Stimulated activated memory B cell treated with anti-CD40 and anti-IgM and Interleukin-4, amounts not matched to agents 10 μg/mL and 1 μg/mL and 100 μg/mL, for 72 hours (primary cell): ENCODE measurements at regions not wholly inside any gene's neighbourhood (a gene's known extent, or its start where the extent isn't known, plus 50 kb on each side); places are given as distances from the start of the nearest gene placed in this dataset.

Experiments used
- ATAC-seq: fragments of 150-1000 bp; cut with Tn5 transposase; 2 replicates; pipeline ENCODE4 v1.10.0; 2021
- H3K27ac Mint-ChIP-seq: one replicate; pipeline ENCODE4 v1.8.0; 2022; ENCODE audit warnings: mild to moderate bottlenecking, mixed read lengths
- H3K27me3 Mint-ChIP-seq: one replicate; pipeline ENCODE4 v1.8.0; 2022; ENCODE audit warnings: mixed read lengths
- H3K36me3 Mint-ChIP-seq: one replicate; pipeline ENCODE4 v1.8.0; 2022; ENCODE audit warnings: mixed read lengths
- H3K4me1 Mint-ChIP-seq: one replicate; pipeline ENCODE4 v1.8.0; 2022; ENCODE audit warnings: mixed read lengths
- H3K4me3 Mint-ChIP-seq: one replicate; pipeline ENCODE4 v1.8.0; 2022; ENCODE audit warnings: mild to moderate bottlenecking, moderate library complexity, mixed read lengths
- H3K9me3 Mint-ChIP-seq: one replicate; pipeline ENCODE4 v1.8.0; 2022; ENCODE audit warnings: mixed read lengths

DNA sequence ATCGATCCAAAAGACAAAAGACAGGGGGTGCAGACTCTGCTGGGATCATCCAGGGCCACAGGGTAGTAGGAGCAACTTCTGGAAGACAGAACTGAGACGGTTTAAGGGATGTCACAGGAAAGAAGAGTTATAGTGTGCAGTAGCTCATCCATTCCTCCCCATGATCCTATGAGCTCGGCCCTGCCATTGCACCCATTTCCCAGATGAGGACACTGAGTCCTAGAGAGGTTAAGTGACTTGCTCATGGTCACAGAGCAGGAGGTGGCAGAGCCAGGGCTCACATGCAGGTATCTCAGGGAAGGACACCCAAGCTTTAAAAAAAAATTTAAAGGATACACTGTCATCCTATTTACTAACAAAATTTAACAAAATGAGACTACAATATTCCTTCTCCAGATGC is 86.1 kb upstream of the FZD10 start:
- Mint-ChIP-seq H3K27me3 (no peaks in the 10 kb centered on the region), H3K36me3 (no peaks in the 10 kb centered on the region), H3K27ac (no peak overlapping the region), H3K4me1 (no peaks in the 10 kb centered on the region), H3K4me3 (no peak overlapping the region), H3K9me3 (peaks cover 20% of the 10 kb centered on the region)
- ATAC-seq, result no peak

DNA sequence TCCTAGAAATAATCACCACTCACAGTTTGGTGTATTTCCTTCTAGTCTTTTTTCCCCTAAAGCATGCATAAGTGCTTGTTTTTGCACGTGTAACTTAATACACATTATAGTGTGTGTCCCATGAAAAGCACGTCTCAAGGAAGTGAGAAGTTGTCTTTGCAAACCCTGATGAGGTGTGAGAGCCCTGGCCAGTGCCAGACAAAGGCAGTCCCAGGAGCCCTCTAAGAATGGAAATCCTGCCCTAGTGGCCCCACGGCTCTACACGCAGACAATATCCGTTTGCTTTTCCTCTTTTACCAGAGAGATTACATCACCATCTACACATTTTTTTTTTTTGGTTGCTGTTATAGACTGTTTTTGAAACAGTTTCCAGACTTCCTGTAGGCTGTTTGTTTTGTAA is 85.5 kb upstream of the FZD10 start:
- Mint-ChIP-seq H3K27ac (no peak overlapping the region), H3K27me3 (no peaks in the 10 kb centered on the region), H3K36me3 (no peaks in the 10 kb centered on the region), H3K4me1 (no peaks in the 10 kb centered on the region), H3K9me3 (peaks cover 20% of the 10 kb centered on the region), H3K4me3 (no peak overlapping the region)
- ATAC-seq, result no peak

DNA sequence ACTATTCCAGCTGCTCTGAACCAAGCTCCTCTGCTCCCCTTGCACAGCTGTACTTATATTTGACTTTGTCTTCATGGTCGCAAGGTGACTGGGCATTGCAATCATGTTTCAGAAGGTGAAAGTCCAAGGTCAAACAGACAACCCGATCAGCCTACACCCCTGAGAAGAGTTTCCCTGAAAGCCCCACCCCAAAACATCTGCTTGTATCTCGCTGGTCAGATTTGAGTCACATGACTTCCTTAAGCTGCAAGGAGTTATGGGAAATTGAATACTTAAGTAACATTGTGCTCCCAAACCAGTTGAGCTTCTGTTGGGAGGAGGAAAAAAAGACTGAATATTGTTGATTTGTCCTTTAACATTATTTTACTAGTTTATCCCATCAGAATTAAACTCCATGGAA is 83.4 kb upstream of the FZD10 start:
- Mint-ChIP-seq H3K4me1 (no peaks in the 10 kb centered on the region), H3K27me3 (no peaks in the 10 kb centered on the region), H3K36me3 (no peaks in the 10 kb centered on the region), H3K4me3 (no peak overlapping the region), H3K9me3 (peaks cover 20% of the 10 kb centered on the region), H3K27ac (no peak overlapping the region)
- ATAC-seq, result no peak

DNA sequence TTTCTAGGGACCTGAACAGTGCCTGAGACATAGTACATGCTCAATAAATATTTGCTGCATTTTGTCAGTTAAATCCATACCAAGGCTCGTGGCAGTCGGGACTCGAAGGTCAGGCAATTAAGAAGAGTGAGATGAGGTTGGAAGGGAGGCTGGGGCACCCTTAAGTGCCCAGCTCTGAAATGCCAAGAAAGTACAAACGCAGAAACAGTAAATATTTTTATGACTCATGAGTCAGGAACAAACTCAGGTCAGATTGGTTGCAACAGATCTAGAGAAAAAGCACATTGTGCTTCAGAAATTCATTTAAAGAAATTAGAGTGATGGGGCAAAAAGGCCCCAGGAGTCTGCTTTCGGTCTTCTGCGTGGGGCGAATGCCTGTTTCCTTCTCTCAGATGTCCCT is 83.0 kb upstream of the FZD10 start:
- no peaks in the 10 kb centered on the region for H3K36me3 Mint-ChIP-seq
- H3K4me3 Mint-ChIP-seq, result no peak overlapping the region
- H3K4me1 Mint-ChIP-seq, result no peaks in the 10 kb centered on the region
- H3K27me3 Mint-ChIP-seq, result no peaks in the 10 kb centered on the region
- H3K27ac Mint-ChIP-seq, result no peak overlapping the region
- H3K9me3 Mint-ChIP-seq, result peaks cover 20% of the 10 kb centered on the region
- ATAC-seq, result no peak

DNA sequence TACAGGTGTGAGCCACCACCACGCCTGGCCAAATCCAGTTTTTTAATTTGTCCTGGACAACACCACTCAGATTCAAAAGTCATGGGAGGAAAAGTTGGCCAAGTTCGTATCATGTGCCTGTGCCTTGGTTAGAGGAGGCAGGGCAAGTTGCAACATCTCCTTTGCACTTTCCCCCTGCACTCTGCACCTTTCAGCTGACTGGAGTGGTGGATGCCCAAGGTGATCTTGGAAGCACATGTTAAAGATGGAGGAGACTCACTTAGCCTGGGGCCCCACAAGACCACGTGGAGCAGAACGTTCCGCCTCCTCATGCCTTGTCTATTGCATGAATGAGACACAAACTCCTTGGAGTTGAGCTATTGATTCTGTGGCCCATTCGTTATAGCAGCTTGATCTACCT is 82.1 kb upstream of the FZD10 start:
- ATAC-seq, result no peak
- Mint-ChIP-seq H3K27ac (no peak overlapping the region), H3K4me3 (no peak overlapping the region), H3K4me1 (no peaks in the 10 kb centered on the region), H3K9me3 (peaks cover 20% of the 10 kb centered on the region), H3K27me3 (no peaks in the 10 kb centered on the region), H3K36me3 (no peaks in the 10 kb centered on the region)

DNA sequence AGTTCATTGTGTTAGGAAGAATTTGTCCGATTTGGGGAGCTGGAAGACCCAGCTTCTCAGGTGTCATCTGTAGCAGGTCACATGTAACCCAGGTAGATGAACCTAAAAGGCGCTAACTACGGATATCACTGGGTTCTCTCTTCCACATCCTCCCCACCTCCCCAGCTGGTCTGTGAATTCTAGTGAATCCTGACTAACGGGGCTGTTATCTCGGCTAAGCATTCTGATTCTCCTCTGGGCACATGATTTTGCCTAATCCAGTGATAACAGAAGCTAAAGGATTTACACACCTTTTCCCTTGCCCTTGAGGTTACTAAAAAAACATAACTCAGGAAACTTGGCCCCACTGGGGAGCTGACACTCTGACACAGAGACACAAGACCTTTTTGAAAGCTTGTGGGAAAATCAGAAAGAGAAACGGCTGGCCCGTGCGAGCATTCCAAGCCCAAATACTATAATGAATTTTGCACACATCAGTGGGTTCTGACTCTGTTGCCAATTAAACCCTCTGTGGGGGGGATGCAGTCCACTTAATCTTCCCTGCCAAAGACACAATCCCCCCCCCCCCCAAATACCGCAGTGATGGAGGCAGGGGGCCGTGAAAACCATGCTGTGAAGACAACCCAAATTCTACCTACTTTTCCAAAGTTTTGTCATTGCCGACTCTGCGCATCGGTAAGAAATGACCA is 81.0 kb upstream of the FZD10 start:
- Mint-ChIP-seq H3K4me3 (no peak overlapping the region), H3K9me3 (peaks cover 14% of the 10 kb centered on the region), H3K36me3 (no peaks in the 10 kb centered on the region), H3K4me1 (no peaks in the 10 kb centered on the region), H3K27ac (no peak overlapping the region), H3K27me3 (no peaks in the 10 kb centered on the region)
- no peak for ATAC-seq

DNA sequence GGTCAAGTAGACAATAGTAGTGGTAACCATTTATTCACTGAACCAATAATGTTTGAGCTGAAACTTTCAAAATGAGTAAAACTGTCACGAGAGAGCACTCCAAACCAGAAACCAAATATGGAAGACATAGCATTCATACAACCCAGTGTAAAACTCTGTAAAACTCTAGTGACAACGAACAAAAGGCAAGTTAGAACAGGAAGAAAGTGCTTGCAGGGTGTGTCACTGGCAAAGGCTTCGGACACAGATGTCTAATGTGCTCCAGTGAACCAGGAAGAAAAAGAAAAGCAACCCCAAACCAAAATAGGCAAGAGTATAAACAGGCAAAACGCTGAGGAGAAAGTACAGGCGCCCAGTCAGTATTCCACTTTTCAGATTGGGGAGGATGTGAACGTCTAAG is 79.3 kb upstream of the FZD10 start:
- Mint-ChIP-seq H3K9me3 (peaks cover 4% of the 10 kb centered on the region), H3K4me1 (no peaks in the 10 kb centered on the region)

DNA sequence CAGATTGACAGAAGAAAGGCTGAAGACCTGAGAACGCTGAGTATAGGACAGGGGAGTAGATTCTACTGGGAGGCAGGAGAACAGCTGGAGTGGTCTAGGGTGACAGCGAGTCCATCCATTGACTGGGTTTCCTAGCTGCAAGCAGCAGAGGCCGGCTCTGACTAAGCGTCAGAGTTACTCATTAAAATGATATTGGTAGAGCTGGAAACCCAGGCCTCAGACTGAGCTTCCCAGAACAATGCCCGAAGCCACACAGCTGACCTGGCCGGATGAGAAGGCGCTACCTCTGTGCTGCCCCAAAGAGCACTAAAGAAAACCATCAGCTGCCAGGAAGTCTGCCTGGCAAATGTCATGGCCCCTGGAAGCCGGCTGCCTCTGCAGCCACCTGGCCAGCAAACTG is 78.5 kb upstream of the FZD10 start:
- ATAC-seq, result no peak
- no peak overlapping the region for H3K4me3 Mint-ChIP-seq
- H3K9me3 Mint-ChIP-seq, result peaks cover 3% of the 10 kb centered on the region
- H3K27me3 Mint-ChIP-seq, result no peaks in the 10 kb centered on the region
- H3K4me1 Mint-ChIP-seq, result no peaks in the 10 kb centered on the region
- no peaks in the 10 kb centered on the region for H3K36me3 Mint-ChIP-seq
- H3K27ac Mint-ChIP-seq, result no peak overlapping the region

More for the DNA sequence above, 79.3 kb upstream of the FZD10 start:
- Mint-ChIP-seq H3K27ac (no peak overlapping the region), H3K27me3 (no peaks in the 10 kb centered on the region), H3K4me3 (no peak overlapping the region), H3K36me3 (no peaks in the 10 kb centered on the region)
- ATAC-seq, result no peak

DNA sequence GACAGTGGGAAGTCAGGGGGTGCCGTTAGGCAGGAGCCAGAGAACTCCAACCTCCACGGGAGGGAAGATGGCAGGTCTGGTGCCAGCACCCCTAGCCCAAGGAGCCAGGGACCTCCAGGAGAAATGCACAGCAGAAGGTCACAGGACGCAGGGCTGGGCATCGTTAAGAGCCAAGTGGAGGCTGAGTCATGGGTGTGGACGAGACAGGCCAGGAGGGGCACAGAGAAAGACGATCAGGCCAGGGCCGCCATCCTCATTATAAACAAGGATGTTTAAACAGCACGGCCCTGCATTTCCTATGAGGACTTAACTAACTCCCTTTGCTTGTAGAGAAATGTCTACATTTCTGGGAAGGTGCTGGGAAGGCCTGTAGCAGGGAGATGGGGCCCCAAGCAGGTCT is 77.9 kb upstream of the FZD10 start:
- Mint-ChIP-seq H3K27ac (no peak overlapping the region), H3K4me1 (no peaks in the 10 kb centered on the region), H3K4me3 (no peak overlapping the region), H3K27me3 (no peaks in the 10 kb centered on the region), H3K36me3 (no peaks in the 10 kb centered on the region), H3K9me3 (peaks cover 3% of the 10 kb centered on the region)
- ATAC-seq, result no peak

DNA sequence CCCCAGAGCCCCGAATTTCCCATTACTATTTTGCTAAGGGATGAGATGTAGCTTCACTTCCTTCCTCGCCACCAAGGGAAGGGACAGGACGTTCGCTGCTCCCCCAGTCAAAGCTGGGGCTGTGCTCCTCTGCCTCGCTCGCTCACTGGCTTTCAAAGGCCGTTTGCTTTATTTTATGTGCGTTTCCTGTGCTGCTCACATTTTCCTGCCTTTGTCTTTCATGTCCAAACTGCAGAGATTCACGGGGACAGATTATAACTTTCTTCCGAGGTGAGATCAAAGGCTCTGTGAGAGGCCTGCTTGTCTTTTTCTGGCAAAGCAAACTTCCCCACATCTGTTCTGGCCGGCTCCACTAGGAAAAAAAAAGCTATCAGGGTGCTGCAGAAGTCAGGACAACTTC is 76.0 kb upstream of the FZD10 start:
- Mint-ChIP-seq H3K27me3 (no peaks in the 10 kb centered on the region), H3K9me3 (peaks cover 7% of the 10 kb centered on the region), H3K4me1 (no peaks in the 10 kb centered on the region), H3K4me3 (no peak overlapping the region), H3K36me3 (no peaks in the 10 kb centered on the region), H3K27ac (no peak overlapping the region)
- no peak for ATAC-seq

DNA sequence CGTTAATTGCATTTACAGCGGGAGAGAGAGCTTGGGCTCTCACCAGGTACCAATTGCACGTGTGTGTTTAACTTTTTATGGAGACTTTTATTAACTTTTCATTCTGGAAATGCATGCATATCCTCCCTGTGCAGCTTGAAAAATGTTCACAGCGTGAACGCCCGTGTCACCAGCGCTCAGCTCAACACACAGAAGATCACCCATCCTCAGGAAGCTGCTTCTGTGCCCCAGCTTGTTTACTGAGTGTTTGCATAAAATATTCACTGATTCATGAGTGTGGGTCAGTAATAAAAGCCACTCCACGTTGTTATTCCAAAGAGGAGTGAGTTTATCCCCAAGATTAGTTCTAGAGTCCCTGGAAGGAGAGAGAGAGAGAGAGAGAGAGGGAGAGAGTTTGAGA is 75.5 kb upstream of the FZD10 start:
- Mint-ChIP-seq H3K27ac (no peak overlapping the region), H3K27me3 (no peaks in the 10 kb centered on the region), H3K9me3 (peaks cover 11% of the 10 kb centered on the region), H3K4me1 (no peaks in the 10 kb centered on the region), H3K36me3 (no peaks in the 10 kb centered on the region), H3K4me3 (no peak overlapping the region)
- no peak for ATAC-seq

DNA sequence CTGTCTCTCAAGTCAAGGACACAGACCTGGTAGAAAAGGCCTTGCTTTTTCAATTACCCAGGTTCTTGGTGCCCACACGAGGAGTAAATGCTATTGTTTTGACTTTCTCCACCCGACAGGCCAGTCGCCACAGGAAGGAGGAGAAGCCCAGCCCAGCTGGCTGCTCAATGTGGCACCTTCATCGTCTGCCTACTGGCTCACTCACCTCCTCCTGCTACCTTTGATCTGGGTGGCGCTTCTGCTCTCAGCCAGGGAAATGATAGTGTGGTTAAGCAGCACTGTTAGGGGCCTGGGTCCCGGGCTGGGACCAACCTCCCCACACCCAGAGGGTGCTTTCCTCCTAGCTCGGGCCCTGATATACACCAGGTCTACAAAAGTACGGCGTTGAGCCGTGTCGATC is 75.0 kb upstream of the FZD10 start:
- Mint-ChIP-seq H3K4me1 (no peaks in the 10 kb centered on the region), H3K4me3 (no peak overlapping the region), H3K27ac (no peak overlapping the region), H3K36me3 (no peaks in the 10 kb centered on the region), H3K9me3 (peaks cover 13% of the 10 kb centered on the region), H3K27me3 (no peaks in the 10 kb centered on the region)
- ATAC-seq, result no peak

DNA sequence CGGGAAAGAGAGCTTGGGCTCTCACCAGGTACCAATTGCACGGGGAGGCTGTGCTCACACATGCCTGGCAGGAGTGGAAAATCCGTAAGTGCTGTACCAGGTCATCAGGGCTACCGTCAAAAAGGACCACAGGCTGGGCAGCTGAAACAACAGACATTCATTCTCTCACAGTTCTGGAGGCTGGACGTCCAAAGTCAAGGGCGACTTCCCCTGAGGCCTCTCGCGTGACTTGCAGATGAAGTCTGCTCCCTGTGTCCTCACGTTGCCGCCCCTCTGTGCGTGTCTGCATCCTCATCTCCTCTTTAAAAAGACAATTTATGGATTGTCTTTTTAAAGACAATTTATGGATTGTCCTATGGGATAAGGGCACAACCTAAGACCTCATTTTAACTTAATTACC is 73.8 kb upstream of the FZD10 start:
- no peak overlapping the region for H3K27ac Mint-ChIP-seq
- no peaks in the 10 kb centered on the region for H3K27me3 Mint-ChIP-seq
- no peak overlapping the region for H3K4me3 Mint-ChIP-seq
- no peak for ATAC-seq
- H3K36me3 Mint-ChIP-seq, result no peaks in the 10 kb centered on the region
- no peaks in the 10 kb centered on the region for H3K4me1 Mint-ChIP-seq
- peaks cover 13% of the 10 kb centered on the region for H3K9me3 Mint-ChIP-seq

DNA sequence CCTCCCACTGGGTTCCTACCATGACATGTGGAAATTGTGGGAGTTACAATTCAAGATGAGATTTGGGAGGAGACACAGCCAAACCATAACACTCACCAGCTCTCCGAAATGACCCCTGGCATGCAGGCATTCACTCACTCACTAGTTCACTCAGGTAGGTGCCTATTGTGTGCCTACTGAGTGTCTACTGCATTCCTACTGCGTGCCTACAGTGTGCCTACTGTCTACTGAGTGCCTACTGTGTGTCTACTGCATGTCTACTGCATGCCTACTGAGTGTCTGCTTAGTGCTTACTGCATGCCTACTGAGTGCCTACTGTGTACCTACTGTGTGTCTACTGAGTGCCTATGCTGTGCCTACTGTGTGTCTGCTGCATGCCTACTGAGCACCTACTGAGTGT is 71.7 kb upstream of the FZD10 start:
- Mint-ChIP-seq H3K36me3 (no peaks in the 10 kb centered on the region), H3K4me3 (no peak overlapping the region), H3K27me3 (no peaks in the 10 kb centered on the region), H3K9me3 (peaks cover 18% of the 10 kb centered on the region), H3K27ac (no peak overlapping the region), H3K4me1 (no peaks in the 10 kb centered on the region)
- no peak for ATAC-seq

DNA sequence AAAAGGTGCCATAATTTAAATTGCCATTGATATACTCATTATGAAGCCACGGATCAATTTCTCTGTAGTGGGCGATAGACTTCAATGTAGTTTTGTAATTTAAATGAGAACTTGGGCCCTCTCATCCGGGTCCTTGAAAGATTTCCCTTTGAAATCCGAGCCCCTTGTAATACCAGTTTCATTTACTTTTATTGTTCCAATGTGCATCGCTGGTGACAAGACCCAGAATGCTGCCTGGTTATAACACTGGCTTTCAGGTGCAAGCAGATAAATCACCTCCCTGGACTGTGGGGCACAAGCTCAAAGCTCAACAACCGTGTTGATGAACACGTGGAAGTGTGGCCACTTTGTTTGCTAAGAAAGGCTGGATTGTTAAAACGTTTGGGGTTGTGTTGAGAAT is 68.9 kb upstream of the FZD10 start:
- H3K4me3 Mint-ChIP-seq, result no peak overlapping the region

DNA sequence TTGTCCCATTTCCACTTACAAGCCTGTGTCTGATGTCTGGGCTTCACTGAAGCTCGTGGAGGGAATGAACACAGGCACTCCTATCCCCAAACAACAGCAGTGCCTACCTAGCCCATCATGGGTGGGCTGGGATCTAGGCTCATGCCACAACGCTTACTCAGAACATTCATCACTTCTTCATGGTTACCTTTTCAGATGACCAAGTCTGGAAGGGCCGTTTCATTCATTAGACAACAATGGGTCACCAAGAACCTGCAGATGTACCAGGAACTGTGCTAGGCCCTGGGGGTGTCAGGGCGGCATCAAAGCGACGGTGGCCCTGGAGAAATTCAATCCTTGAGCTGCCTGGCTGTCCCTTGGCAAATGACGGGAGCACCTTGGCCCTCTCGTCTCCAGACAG is 64.9 kb upstream of the FZD10 start:
- Mint-ChIP-seq H3K4me1 (no peaks in the 10 kb centered on the region), H3K4me3 (no peak overlapping the region), H3K27me3 (no peaks in the 10 kb centered on the region), H3K36me3 (no peaks in the 10 kb centered on the region), H3K9me3 (peaks cover 9% of the 10 kb centered on the region), H3K27ac (no peak overlapping the region)
- ATAC-seq, result no peak

More for the DNA sequence above, 68.9 kb upstream of the FZD10 start:
- ATAC-seq, result no peak
- Mint-ChIP-seq H3K4me1 (no peaks in the 10 kb centered on the region), H3K27me3 (no peaks in the 10 kb centered on the region), H3K9me3 (peaks cover 18% of the 10 kb centered on the region), H3K27ac (no peak overlapping the region), H3K36me3 (no peaks in the 10 kb centered on the region)

DNA sequence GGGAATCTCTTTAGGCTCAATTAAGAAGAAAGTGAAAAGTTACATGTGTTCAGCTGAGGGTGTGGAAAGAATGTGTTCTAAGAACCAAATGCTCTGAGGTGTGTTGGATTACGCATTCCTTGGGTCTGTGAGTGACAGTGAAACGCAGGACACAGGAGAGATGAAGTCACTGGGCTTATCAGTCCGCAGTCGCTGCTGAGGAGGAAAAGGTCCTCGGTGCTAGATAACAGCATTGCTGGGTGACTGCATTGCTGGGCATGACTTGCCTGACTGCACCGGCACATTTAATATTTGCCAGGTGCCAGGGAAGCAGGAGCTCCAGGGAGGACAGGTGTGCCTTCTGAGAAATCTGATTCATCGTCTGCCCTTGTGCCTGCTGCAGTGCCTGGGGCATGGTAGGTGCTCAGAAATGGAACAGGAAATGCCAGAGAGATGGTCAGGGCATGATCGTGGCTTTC is 64.4 kb upstream of the FZD10 start:
- Mint-ChIP-seq H3K27ac (no peak overlapping the region), H3K9me3 (peaks cover 9% of the 10 kb centered on the region), H3K4me3 (no peak overlapping the region), H3K4me1 (no peaks in the 10 kb centered on the region), H3K27me3 (no peaks in the 10 kb centered on the region), H3K36me3 (no peaks in the 10 kb centered on the region)
- ATAC-seq, result no peak
